ENCODE measurements at regions not wholly inside any gene's neighbourhood (a gene's known extent, or its start where the extent isn't known, plus 50 kb on each side); places are given as distances from the start of the nearest gene placed in this dataset.
"Not testable (repeated sequence)": the region's sequence is repeated elsewhere in the genome, so short reads cannot be mapped to it uniquely, and the experiment has no call there.

- DNase-seq = not testable (repeated sequence)
These were observed 116.1 kb upstream of the GJE1 start for GRCh38 chr6:142016666-142017065.

- not testable (repeated sequence) for DNase-seq
These were observed 117.3 kb upstream of the GJE1 start for GRCh38 chr6:142015463-142015862.

DNA sequence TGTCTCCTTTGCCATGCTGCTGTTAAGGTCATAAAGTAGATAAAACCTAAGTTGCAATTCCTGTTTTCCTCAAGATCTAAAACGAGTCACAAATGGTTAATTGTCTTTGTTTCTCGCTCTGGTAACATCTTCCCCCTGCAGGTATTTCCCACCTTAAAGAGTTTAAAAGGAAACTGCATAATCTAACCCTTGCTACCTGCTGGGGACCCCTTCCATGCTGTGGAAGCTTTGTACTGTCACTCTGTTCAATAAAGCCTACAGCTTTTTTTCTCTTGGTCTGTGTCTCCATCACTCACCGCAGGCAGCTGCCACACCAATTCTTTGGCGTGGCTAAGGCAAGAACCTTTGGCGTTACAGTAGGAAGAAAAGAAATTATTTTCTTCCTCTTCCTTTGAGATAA lies 117.7 kb upstream of the GJE1 start:
- no peak for DNase-seq

- DNase-seq = no peak
These were observed 118.2 kb upstream of the GJE1 start for GRCh38 chr6:142014515-142014914.

DNA sequence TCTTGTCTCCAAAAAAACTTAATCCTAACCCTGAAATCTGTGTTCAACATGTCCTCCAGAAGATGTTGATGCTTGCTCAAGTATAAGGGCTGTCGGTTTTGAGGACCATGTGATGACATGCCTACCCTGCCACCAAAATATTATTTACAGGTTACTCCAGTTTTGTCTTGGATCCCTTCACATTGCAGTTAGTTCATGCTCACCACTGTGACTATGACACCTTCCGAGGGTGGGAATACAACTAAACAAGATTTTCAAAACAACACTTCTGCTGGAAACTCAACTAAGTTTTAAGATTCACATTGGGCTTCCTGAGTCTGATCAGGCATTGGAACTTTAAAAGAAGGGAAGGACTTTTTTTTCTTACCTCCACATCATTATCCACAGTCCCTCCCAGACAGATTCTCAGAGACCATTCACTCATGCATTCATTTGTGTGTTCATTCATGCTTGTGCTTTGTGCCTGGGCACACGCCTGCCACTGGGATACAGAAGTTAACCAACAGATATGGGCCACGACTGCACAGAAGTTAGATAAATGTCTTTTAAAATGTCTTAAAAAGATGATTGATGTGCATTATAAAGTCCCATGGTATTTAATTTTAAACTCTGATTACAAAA lies 118.7 kb upstream of the GJE1 start:
- DNase-seq = no peak

- DNase-seq = no peak
These were observed 119.4 kb upstream of the GJE1 start for GRCh38 chr6:142013287-142013686.

- DNase-seq = no peak
These were observed 121.0 kb upstream of the GJE1 start for GRCh38 chr6:142011775-142012174.

- DNase-seq = no peak
These were observed 121.6 kb upstream of the GJE1 start for GRCh38 chr6:142011156-142011555.

DNA sequence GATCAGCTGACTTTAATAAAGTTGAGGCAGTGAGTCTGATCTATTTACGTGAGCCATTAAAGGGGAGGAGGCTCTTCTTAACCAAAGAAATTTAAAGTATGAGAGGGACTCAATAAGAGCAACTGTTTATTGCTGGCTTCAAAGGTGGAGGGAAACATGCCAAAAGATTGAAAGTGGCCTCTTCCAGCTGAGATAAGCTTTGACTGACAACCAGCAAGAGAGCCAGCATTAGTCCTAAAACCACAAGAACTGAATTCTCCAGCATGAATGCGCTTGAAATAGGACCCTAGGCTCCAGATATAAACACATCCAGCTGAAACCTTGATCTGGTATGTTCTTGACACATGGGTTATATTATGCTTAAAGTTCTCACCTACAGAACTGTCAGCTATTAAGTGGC lies 123.1 kb upstream of the GJE1 start:
- DNase-seq = no peak

DNA sequence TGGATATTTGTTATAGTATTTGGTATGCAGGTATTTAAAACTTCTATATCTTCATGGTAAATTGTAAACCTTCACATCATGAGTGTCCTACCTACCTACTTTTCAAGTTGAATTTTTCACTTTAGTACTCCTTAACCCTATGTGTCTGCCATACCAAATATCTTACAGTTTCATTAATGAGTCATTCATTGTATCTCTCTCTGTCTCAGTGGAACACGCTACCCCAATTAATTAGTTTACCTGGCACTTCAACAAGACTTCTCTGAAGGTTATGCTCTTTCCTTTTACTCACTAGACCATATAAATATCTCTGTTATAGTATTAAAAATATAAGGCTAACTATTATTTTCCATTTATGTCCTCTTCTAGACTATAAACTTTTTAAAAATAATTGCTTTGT lies 123.9 kb upstream of the GJE1 start:
- DNase-seq = no peak

DNA sequence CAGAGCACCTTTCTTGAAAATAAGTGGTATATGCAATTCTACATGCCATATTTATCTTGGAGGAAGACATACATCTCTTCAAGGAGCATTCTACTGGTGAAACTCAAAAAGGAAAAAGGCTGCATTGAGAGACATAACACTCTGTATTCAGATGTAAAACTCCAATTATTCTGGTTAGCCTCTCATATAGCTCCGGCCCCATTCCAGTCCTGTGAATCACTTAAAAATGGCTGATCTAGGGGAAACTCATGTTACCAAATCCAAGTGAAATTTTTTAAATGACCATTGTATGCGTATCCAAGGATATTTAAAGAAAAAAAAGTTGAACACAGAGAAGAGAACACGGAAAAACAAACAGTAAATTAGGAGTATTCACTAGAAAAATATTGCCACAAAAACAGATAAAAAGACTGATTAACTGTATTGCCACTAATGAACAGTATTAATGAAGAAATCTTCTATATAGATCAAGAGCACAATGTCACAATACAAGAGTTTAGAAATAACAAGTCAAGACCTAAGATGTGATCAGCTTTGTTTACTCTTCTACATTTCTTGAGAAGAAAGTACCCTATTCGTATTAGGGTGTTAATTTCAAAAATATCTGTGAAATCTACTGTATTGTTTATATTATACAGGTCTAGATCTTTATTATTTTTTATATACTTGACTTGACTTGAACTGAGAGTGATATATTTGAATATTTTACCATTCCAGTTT lies 124.5 kb upstream of the GJE1 start:
- no peak for DNase-seq

GRCh38 chr6:142005021-142005420 lies 127.7 kb upstream of the GJE1 start:
- DNase-seq = no peak

DNA sequence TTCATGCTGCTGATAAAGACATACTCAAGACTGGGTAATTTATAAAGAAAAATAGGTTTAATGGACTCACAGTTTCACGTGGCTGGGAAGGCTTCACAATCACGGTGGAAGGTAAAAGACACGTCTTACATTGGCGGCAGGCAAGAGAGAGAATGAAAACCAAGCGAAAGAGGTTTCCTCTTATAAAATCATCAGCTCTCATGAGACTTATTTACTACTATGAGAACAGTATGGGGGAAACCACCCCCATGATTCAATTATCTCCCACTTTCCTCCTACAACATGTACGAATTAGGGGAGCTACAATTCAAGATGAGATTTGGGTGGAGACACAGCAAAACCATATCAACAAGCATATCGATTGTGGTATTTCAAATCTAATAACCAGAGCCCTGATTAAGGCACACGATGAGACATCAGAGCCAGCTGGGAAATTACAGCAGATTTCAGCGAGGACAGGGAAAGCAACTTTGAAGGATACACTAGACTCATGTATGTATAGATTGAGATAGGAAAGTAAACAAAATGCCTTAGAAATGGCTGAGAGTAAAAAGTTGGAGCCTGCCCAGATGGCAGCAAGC lies 129.8 kb upstream of the GJE1 start:
- no peak for DNase-seq

DNA sequence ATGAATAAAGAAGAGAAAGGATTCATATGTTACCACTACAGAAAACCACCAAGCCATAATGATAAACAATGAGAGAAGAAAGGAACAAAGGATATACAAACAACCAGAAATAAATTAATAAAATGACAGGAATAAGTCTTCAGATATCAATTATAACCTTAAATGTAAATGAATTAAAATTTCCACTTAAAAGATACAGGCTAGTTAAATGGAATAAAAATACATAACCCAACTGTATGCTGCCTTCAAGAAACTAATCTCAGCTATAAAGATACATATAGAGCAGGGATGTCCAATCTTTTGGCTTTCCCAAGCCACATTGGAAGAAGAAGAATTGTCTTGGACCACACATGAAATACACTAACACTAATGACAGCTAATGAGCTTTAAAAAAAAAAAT lies 135.9 kb upstream of the GJE1 start:
- DNase-seq = no peak

DNA sequence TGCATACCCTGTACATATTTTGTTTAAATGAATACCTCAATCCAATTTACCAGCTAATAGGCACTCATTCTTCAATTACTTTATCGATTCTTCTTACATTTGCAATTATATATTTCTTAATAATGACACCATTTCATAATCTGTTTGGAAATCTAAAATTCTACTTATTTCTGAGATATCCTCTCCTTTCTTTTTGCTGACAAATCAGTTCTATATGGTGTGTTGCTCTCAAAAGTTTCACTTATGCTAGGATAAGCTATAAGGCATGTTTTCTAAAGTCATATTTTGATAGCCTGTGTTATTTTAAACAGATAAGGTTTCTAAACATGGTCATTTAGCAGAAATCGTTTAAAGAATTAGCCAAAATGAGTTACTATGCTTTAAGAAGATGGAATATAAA lies 140.6 kb upstream of the GJE1 start:
- DNase-seq = no peak

DNA sequence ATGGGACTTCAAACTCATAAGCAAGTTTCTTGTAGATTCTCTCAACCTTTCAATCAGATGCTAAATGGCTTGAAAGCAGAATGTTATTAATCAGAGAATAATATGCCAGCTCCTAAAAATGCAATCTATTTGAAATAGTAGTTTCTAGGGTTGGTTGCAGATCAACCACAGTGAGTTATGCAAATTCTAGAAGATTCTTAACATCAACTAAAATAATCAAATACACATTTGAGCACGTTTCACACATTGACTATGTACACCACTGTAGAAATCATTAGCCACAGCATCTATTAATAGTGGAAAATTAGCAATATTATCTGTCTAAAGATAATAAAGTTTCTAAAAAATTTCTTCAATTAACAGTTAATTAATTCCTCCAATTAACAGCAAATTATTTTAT lies 141.9 kb upstream of the GJE1 start:
- no peak for DNase-seq

GRCh38 chr6:141989706-141989959 lies 143.1 kb upstream of the GJE1 start:
- no peak for DNase-seq

GRCh38 chr6:141988954-141989705 lies 143.6 kb upstream of the GJE1 start:
- peak; percentile 28 to 37 (median 28) for DNase-seq

DNA sequence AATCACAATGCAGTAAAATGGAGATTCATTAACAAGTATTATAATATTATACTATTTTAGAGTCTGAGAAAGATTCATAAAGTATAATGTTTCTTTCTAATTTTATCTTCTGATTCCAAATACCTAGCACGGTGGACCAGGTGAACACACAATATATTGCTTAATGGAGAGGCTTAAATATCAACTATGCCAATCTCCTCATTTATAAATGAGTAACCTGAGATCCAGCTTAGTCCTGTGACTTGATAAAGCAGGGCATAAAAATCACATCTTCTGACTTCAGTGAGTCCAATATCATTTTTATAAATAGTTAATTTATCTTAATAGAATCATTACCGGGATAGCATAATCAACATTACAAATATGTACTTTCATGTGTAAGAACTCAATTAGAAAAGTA lies 144.4 kb upstream of the GJE1 start:
- DNase-seq = no peak

DNA sequence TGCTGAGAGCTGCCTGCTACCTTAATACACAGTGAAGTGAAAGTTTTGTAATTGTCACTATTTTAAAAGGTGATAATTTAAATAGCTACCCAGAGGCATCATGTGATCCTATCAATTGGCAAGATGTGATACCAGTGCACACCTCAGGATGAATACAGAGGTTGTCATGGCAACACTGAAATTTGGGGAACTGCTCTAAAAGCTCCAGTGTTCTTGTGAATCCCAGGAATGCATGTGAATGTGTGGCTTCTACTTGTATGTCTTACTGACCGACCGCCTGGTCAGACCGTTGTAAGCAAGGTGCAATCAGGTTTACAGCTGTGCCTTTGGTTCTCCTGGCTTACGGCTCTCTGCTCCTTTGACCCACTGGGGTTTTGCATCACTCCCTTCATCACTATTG lies 146.3 kb upstream of the GJE1 start:
- no peak for DNase-seq

DNA sequence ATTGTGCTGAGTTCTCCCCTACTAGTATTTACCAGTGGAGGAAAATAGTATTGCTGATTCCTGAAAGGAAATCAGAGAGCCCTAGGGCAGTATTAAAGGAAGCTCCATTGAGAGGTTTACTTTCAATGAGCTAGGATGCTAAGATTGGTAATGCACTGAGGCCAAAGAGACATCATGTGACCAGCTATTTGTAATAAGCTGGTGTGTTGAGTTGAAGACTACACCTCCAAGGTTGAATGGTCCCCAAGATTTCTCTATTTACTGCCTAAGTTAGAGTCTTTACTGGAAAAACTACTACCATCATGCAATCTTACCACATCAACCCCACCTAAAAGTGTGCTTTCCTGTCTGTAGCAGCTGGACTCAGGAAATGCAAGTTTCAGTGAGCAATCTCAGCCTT lies 151.5 kb upstream of the GJE1 start:
- DNase-seq = no peak

GRCh38 chr6:141977782-141978181 lies 154.9 kb upstream of the GJE1 start:
- no peak for DNase-seq

- DNase-seq = no peak
These were observed 155.7 kb upstream of the GJE1 start for GRCh38 chr6:141976994-141977393.

DNA sequence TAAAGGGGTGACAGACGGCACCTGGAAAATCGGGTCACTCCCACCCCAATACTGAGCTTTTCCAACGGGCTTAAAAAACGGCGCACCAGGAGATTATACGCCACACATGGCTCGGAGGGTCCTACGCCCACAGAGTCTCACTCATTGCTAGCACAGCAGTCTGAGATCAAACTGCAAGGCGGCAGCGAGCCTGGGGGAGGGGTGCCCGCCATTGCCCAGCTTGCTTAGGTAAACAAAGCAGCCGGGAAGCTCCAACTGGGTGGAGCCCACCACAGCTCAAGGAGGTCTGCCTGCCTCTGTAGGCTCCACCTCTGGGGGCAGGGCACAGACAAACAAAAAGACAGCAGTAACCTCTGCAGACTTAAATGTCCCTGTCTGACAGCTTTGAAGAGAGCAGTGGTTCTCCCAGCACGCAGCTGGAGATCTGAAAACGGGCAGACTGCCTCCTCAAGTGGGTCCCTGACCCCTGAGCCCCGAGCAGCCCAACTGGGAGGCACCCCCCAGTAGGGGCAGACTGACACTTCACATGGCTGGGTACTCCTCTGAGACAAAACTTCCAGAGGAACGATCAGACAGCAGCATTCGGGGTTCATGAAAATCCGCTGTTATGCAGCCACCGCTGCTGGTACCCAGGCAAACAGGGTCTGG lies 162.8 kb upstream of the GJE1 start:
- not testable (repeated sequence) for DNase-seq

Data from suppressor macrophage treated with lipopolysaccharide for 1 hour (primary cell).